ENCODE measurements at regions not wholly inside any gene's neighbourhood (a gene's known extent, or its start where the extent isn't known, plus 50 kb on each side); places are given as distances from the start of the nearest gene placed in this dataset.

- Histone ChIP-seq H3K36me3 (no peaks in the 10 kb centered on the region), H3K27me3 (no peaks in the 10 kb centered on the region), H3K9ac (ENCODE audit: low read depth in 2 of 2, low read length in 2 of 2) (no peak overlapping the region), H3K4me1 (no peaks in the 10 kb centered on the region), H3K4me3 (no peak overlapping the region), H3K27ac (no peak overlapping the region), H3K9me3 (no peaks in the 10 kb centered on the region)
- no peak for TF ChIP-seq CTCF (IDR thresholded peaks at IDR 0.05)
- intact Hi-C loops (cut with DNase I) = no loop called here
- no peak for DNase-seq
Measured at GRCh38 chr2:173739006-173739405, 226.2 kb downstream of the SP3 start.

GRCh38 chr2:173740639-173741038 lies 224.5 kb downstream of the SP3 start:
- Histone ChIP-seq H3K27ac (no peak overlapping the region), H3K4me3 (no peak overlapping the region), H3K9ac (ENCODE audit: low read depth in 2 of 2, low read length in 2 of 2) (no peak overlapping the region), H3K9me3 (no peaks in the 10 kb centered on the region), H3K4me1 (no peaks in the 10 kb centered on the region), H3K36me3 (no peaks in the 10 kb centered on the region), H3K27me3 (no peaks in the 10 kb centered on the region)
- no peak for TF ChIP-seq CTCF (IDR thresholded peaks at IDR 0.05)
- intact Hi-C loops (cut with DNase I) = no loop called here
- DNase-seq = no peak

GRCh38 chr2:173741759-173742158 lies 223.4 kb downstream of the SP3 start:
- no peaks in the 10 kb centered on the region for H3K36me3 ChIP-seq
- no peaks in the 10 kb centered on the region for H3K27me3 ChIP-seq
- H3K9me3 ChIP-seq = no peaks in the 10 kb centered on the region
- intact Hi-C loops (cut with DNase I) = no loop called here
- no peak for DNase-seq
- H3K4me3 ChIP-seq = no peak overlapping the region
- no peak overlapping the region for H3K9ac ChIP-seq (ENCODE audit: low read depth in 2 of 2, low read length in 2 of 2)
- H3K4me1 ChIP-seq = no peaks in the 10 kb centered on the region
- no peak overlapping the region for H3K27ac ChIP-seq
- TF ChIP-seq CTCF (IDR thresholded peaks at IDR 0.05) = no peak

- Histone ChIP-seq H3K9me3 (no peaks in the 10 kb centered on the region), H3K9ac (ENCODE audit: low read depth in 2 of 2, low read length in 2 of 2) (no peak overlapping the region), H3K27ac (no peak overlapping the region), H3K4me1 (no peaks in the 10 kb centered on the region), H3K27me3 (no peaks in the 10 kb centered on the region), H3K36me3 (no peaks in the 10 kb centered on the region), H3K4me3 (no peak overlapping the region)
- intact Hi-C loops (cut with DNase I) = loop anchor here (5.0 kb wide), 1 partner anchor 345 kb away; no protein-coding TSS in a partner anchor
- DNase-seq = no peak
- no peak for TF ChIP-seq CTCF (IDR thresholded peaks at IDR 0.05)
Measured at GRCh38 chr2:173747035-173747434, 218.1 kb downstream of the SP3 start.

- H3K9ac ChIP-seq (ENCODE audit: low read depth in 2 of 2, low read length in 2 of 2) = no peak overlapping the region
- no peak overlapping the region for H3K4me3 ChIP-seq
- no peak overlapping the region for H3K27ac ChIP-seq
- no peaks in the 10 kb centered on the region for H3K36me3 ChIP-seq
- no peaks in the 10 kb centered on the region for H3K9me3 ChIP-seq
- intact Hi-C loops (cut with DNase I) = loop anchor here (5.0 kb wide), 1 partner anchor 347 kb away; no protein-coding TSS in a partner anchor
- DNase-seq = no peak
- no peak for TF ChIP-seq CTCF (IDR thresholded peaks at IDR 0.05)
- no peaks in the 10 kb centered on the region for H3K4me1 ChIP-seq
- no peaks in the 10 kb centered on the region for H3K27me3 ChIP-seq
Measured at GRCh38 chr2:173749315-173749714, 215.9 kb downstream of the SP3 start.

Measured in colonic mucosa (tissue), 4 donors.